Retinal pigment epithelial cell (primary cell): ENCODE measurements at regions not wholly inside any gene's neighbourhood (a gene's known extent, or its start where the extent isn't known, plus 50 kb on each side); places are given as distances from the start of the nearest gene placed in this dataset.

Experiments used
- DNase-seq: peaks from one replicate; pipeline ENCODE4 v3.0.0-alpha.2; 2010; ENCODE audit warnings: low read depth
- H3K4me3 ChIP-seq: 2 replicates; pipeline ENCODE4 v1.5.1; 2011; ENCODE audit warnings: mild to moderate bottlenecking, low read length, control low read depth, moderate library complexity
- CTCF ChIP-seq: conservative IDR thresholded peaks from 2 replicates; pipeline ENCODE4 v1.5.1; 2011; ENCODE audit warnings: low read depth, low read length, control low read depth, inconsistent platforms

GRCh38 chr6:151680846-151681432, 126.5 kb upstream of the ESR1 start:
- DNase-seq: no peak
- no peak for TF ChIP-seq CTCF
- no peak overlapping the region for H3K4me3 ChIP-seq

GRCh38 chr6:151681433-151682059, 125.9 kb upstream of the ESR1 start:
- TF ChIP-seq CTCF: no peak
- H3K4me3 ChIP-seq: no peak overlapping the region
- DNase-seq: no peak

- H3K4me3 ChIP-seq: no peak overlapping the region
- DNase-seq: no peak
- no peak for TF ChIP-seq CTCF
Measured at GRCh38 chr6:151682251-151682650, 125.2 kb upstream of the ESR1 start.

- TF ChIP-seq CTCF: no peak
- no peak overlapping the region for H3K4me3 ChIP-seq
- DNase-seq: no peak
Measured at GRCh38 chr6:151682922-151683321, 124.6 kb upstream of the ESR1 start.

- H3K4me3 ChIP-seq: no peak overlapping the region
- DNase-seq: no peak
- TF ChIP-seq CTCF: no peak
Measured at GRCh38 chr6:151683381-151683780, 124.1 kb upstream of the ESR1 start.

- no peak for DNase-seq
- no peak for TF ChIP-seq CTCF
- no peak overlapping the region for H3K4me3 ChIP-seq
Measured at GRCh38 chr6:151689499-151690201, 117.8 kb upstream of the ESR1 start.

GRCh38 chr6:151690303-151690702, 117.2 kb upstream of the ESR1 start:
- no peak for TF ChIP-seq CTCF
- H3K4me3 ChIP-seq: no peak overlapping the region
- no peak for DNase-seq
